Left ventricle myocardium inferior (tissue), 1 donor: ENCODE measurements at regions not wholly inside any gene's neighbourhood (a gene's known extent, or its start where the extent isn't known, plus 50 kb on each side); places are given as distances from the start of the nearest gene placed in this dataset.
"Not testable (repeated sequence)": the region's sequence is repeated elsewhere in the genome, so short reads cannot be mapped to it uniquely, and the experiment has no call there.

ENCODE experiments used
- DNase-seq: peaks from one replicate; pipeline ENCODE4 v3.0.0-alpha.2; 2020
- H3K27ac ChIP-seq: fragments of 200-600 bp; replicated peaks from 2 replicates; pipeline ENCODE4 v1.8.0; 2021
- H3K27me3 ChIP-seq: fragments of 200-600 bp; 2 replicates; pipeline ENCODE4 v1.8.0; 2021; ENCODE audit warnings: low read depth
- H3K36me3 ChIP-seq: fragments of 200-600 bp; 2 replicates; pipeline ENCODE4 v1.8.0; 2021
- H3K4me1 ChIP-seq: fragments of 200-600 bp; 2 replicates; pipeline ENCODE4 v1.8.0; 2021
- H3K4me3 ChIP-seq: fragments of 200-600 bp; 2 replicates; pipeline ENCODE4 v1.8.0; 2021; ENCODE audit warnings: mild to moderate bottlenecking, moderate library complexity
- H3K9me3 ChIP-seq: fragments of 200-600 bp; replicated peaks from 2 replicates; pipeline ENCODE4 v1.8.0; 2021
- CTCF ChIP-seq: fragments of 200-600 bp; IDR thresholded peaks from 2 replicates; pipeline ENCODE4 v1.8.0; 2021; ENCODE audit warnings: antibody characterized with exemption, mild to moderate bottlenecking, borderline replicate concordance
- intact Hi-C: fragments of 100-400 bp; cut with micrococcal nuclease; formaldehyde crosslinking; loops from one replicate; pipeline ENCODE4 v1.11.0; 2022
- donor health status: DM: no; HTN: yes; CAD: no; lungs with severe emphysema.

GRCh38 chr20:12113468-12114371 is 196.0 kb downstream of the BTBD3 start:
- Histone ChIP-seq H3K4me3 (no peak overlapping the region), H3K4me1 (peaks cover 7% of the 10 kb centered on the region), H3K27ac (peak overlapping the region; percentile 65), H3K36me3 (no peaks in the 10 kb centered on the region), H3K9me3 (peaks cover 5% of the 10 kb centered on the region), H3K27me3 (no peaks in the 10 kb centered on the region)
- no peak for DNase-seq
- TF ChIP-seq CTCF = no peak
- intact Hi-C loops = no loop called here

GRCh38 chr20:12129114-12129513 is 211.4 kb downstream of the BTBD3 start:
- DNase-seq, H3K4me3 ChIP-seq, H3K4me1 ChIP-seq, H3K9me3 ChIP-seq, H3K27me3 ChIP-seq, intact Hi-C loops, H3K36me3 ChIP-seq, H3K27ac ChIP-seq: not testable (repeated sequence)

- DNase-seq, H3K9me3 ChIP-seq, H3K27ac ChIP-seq, H3K27me3 ChIP-seq, H3K4me1 ChIP-seq, H3K36me3 ChIP-seq, H3K4me3 ChIP-seq, intact Hi-C loops: not testable (repeated sequence)
Measured at GRCh38 chr20:12129532-12129931, 211.8 kb downstream of the BTBD3 start.

DNA sequence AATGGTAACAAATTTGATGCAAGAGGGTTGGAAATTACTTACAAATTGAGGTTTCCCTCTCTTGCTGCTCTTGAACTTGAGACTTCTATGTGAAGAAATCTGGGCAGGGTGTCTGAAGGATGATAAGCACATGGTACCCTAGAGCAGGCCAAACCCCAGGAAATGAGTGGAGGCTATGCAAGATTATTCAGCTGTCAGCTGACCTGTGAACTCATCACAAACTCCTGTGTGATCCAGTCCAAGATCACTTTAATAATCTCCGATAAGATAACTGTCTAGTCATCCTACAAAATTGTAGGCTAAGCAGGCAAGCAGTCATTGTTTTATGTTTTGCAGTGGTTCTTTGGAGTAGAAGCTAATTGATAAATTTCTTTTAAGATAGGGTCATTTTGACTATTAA is 213.1 kb downstream of the BTBD3 start:
- TF ChIP-seq CTCF = no peak
- H3K27ac ChIP-seq = no peak overlapping the region
- H3K27me3 ChIP-seq = no peaks in the 10 kb centered on the region
- H3K36me3 ChIP-seq = no peaks in the 10 kb centered on the region
- intact Hi-C loops = no loop called here
- no peak for DNase-seq
- H3K4me3 ChIP-seq = no peak overlapping the region
- no peaks in the 10 kb centered on the region for H3K4me1 ChIP-seq
- H3K9me3 ChIP-seq = no peaks in the 10 kb centered on the region

GRCh38 chr20:12133553-12133952 is 215.9 kb downstream of the BTBD3 start:
- Histone ChIP-seq H3K9me3 (peaks cover 20% of the 10 kb centered on the region), H3K4me3 (no peak overlapping the region), H3K27me3 (no peaks in the 10 kb centered on the region), H3K36me3 (no peaks in the 10 kb centered on the region), H3K27ac (no peak overlapping the region), H3K4me1 (no peaks in the 10 kb centered on the region)
- DNase-seq = no peak
- TF ChIP-seq CTCF = no peak
- intact Hi-C loops = no loop called here

DNA sequence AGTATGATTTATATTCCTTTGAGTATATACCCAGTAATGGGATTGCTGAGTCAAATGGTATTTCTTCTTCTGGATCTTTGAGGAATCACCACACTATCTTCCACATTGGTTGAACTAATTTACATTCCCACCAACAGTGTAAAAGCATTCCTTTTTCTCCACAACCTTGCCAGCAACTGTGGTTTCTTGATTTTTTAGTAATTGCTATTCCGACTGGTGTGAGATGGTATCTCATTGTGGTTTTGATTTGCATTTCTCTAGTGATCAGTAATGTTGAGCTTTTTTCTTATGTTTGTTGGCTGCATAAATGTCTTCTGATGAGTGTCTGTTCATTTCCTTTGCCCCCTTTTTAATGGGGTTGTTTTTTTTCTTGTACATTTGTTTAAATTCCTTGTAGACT is 228.3 kb downstream of the BTBD3 start:
- H3K9me3 ChIP-seq = peaks cover 18% of the 10 kb centered on the region
- H3K4me3 ChIP-seq, H3K4me1 ChIP-seq, intact Hi-C loops, H3K27me3 ChIP-seq, H3K27ac ChIP-seq, DNase-seq, H3K36me3 ChIP-seq: not testable (repeated sequence)

DNA sequence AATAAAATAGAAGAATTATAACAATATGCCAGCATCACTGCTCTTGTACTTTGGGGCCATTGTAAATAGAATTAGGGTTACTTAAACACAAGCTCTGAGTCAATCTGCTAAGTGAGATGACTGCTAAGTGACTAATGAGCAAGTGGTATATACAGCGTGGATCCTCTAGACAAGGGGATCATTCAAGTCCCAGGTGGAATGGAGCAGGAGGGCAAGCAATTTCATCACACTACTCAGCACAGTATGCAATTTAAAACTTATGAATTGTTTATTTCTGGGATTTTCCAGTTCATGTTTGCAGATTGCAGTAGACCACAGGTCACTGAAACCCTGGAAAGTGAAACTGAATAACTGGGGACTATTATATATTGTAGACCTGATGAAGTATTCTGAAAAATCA is 235.3 kb downstream of the BTBD3 start:
- H3K9me3 ChIP-seq = no peaks in the 10 kb centered on the region
- intact Hi-C loops = no loop called here
- no peak overlapping the region for H3K4me3 ChIP-seq
- no peak for TF ChIP-seq CTCF
- no peaks in the 10 kb centered on the region for H3K36me3 ChIP-seq
- H3K27me3 ChIP-seq = no peaks in the 10 kb centered on the region
- no peak for DNase-seq
- no peaks in the 10 kb centered on the region for H3K4me1 ChIP-seq
- no peak overlapping the region for H3K27ac ChIP-seq
